PC-3 (cell line): ENCODE measurements at regions not wholly inside any gene's neighbourhood (a gene's known extent, or its start where the extent isn't known, plus 50 kb on each side); places are given as distances from the start of the nearest gene placed in this dataset.

Source experiments
- ATAC-seq: fragments of 200-7000 bp; cut with Tn5 transposase; 2 replicates; pipeline ENCODE4 v1.9.1; 2020; ENCODE audit warnings: mild to moderate bottlenecking, moderate library complexity
- BruUV-seq: library from RNA; stranded (reverse); fragments of 400-500 nt; replicated peaks from 2 replicates; lab custom pipeline; 2021; lab: Mats Ljungman, UMichigan
- CTCF ChIA-PET: fragments of 300-600 bp; sonication (Branson Sonifier 250); formaldehyde crosslinking; loops from one replicate; lab custom pipeline; 2022; ENCODE audit warnings: antibody characterized with exemption; lab: Charles Lee
- POLR2A ChIA-PET: fragments of 300-600 bp; sonication (Branson Sonifier 250); formaldehyde crosslinking; loops from one replicate; lab custom pipeline; 2022; ENCODE audit warnings: antibody characterized with exemption; ENCODE audit not compliant: unreplicated experiment; lab: Charles Lee
- DNase-seq: peaks from one replicate; pipeline ENCODE4 v3.0.0-alpha.2; 2015
- H2AFZ ChIP-seq: fragments of 300-600 bp; sonication (generic); 2 replicates; pipeline ENCODE4 v1.6.0; 2016; ENCODE audit warnings: antibody characterized with exemption, low read length
- H3F3A ChIP-seq: fragments of 300-600 bp; sonication (generic); one replicate; pipeline ENCODE4 v1.6.0; 2017; ENCODE audit warnings: antibody characterized with exemption, low read length, control low read depth, mild to moderate bottlenecking; ENCODE audit not compliant: unreplicated experiment
- H3K27ac ChIP-seq: fragments of 300-600 bp; sonication (generic); 2 replicates; pipeline ENCODE4 v1.5.1; 2016; ENCODE audit warnings: mild to moderate bottlenecking, low read length
- H3K27me3 ChIP-seq: fragments of 300-600 bp; sonication (generic); 2 replicates; pipeline ENCODE4 v1.6.1; 2016; ENCODE audit warnings: low read length, mixed read lengths
- H3K36me3 ChIP-seq: fragments of 300-600 bp; sonication (generic); 2 replicates; pipeline ENCODE4 v1.6.1; 2016; ENCODE audit warnings: low read depth, mixed run types, low read length, mixed read lengths
- H3K4me1 ChIP-seq: fragments of 300-600 bp; sonication (generic); 2 replicates; pipeline ENCODE4 v1.5.1; 2016; ENCODE audit warnings: low read length; ENCODE audit not compliant: insufficient read depth
- H3K4me2 ChIP-seq: fragments of 300-600 bp; sonication (generic); 2 replicates; pipeline ENCODE4 v1.6.0; 2016; ENCODE audit warnings: low read length
- H3K4me3 ChIP-seq: fragments of 300-600 bp; sonication (generic); 2 replicates; pipeline ENCODE4 v1.5.1; 2016; ENCODE audit warnings: mild to moderate bottlenecking, low read length, mixed read lengths
- H3K79me2 ChIP-seq: fragments of 300-600 bp; sonication (generic); 2 replicates; pipeline ENCODE4 v1.6.1; 2017; ENCODE audit warnings: low read length, mixed read lengths
- H3K9ac ChIP-seq: fragments of 300-600 bp; sonication (generic); 2 replicates; pipeline ENCODE4 v1.6.0; 2016; ENCODE audit warnings: mild to moderate bottlenecking, low read length
- H3K9me2 ChIP-seq: fragments of 300-600 bp; sonication (generic); replicated peaks from 2 replicates; pipeline ENCODE4 v1.6.1; 2016; ENCODE audit warnings: mixed run types, low read length, mixed read lengths
- H3K9me3 ChIP-seq: fragments of 300-600 bp; sonication (generic); 2 replicates; pipeline ENCODE4 v1.6.1; 2016; ENCODE audit warnings: low read length, mixed read lengths
- H4K20me1 ChIP-seq: fragments of 300-600 bp; sonication (generic); 2 replicates; pipeline ENCODE4 v1.6.1; 2016; ENCODE audit warnings: low read length, mixed read lengths
- EZH2 ChIP-seq: fragments of 300-600 bp; sonication (generic); IDR thresholded peaks from one replicate; pipeline ENCODE4 v1.6.1; 2017; ENCODE audit warnings: antibody characterized with exemption, mild to moderate bottlenecking, low read length; ENCODE audit not compliant: unreplicated experiment
- EZH2phosphoT487 ChIP-seq: fragments of 300-600 bp; sonication (generic); IDR thresholded peaks from 2 replicates; pipeline ENCODE4 v1.6.1; 2018; ENCODE audit warnings: mild to moderate bottlenecking, antibody characterized with exemption, low read length, borderline replicate concordance
- intact Hi-C: fragments of 100-400 bp; cut with micrococcal nuclease; formaldehyde crosslinking; loops from 2 replicates; pipeline ENCODE4 v1.9.0; 2023
- TF ChIP-seq, protein P1 (sequence below): fragments of 300-600 bp; sonication (generic); conservative IDR thresholded peaks from 2 replicates; pipeline ENCODE4 v1.5.1; 2017; ENCODE audit warnings: antibody characterized with exemption, low read depth, mild to moderate bottlenecking, low read length

DNA sequence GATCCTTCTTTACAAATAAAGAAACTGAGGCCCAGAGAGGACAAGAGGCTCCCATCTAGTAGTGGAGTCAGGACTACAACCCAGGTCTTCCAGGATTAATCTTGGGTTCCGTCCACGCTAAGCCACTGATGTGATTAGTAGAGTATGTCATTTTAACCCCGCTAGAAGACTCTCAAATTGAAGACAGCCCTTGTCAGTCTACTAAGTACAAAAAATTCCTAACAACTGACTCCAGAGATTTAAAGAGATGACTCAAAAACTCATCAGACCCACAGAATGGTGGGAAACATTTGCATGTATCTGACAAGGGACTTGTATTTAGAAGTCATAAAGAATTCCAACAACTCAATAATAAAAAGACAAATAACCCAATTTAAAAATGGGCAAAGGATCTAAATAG is 145.3 kb downstream of the CNTN3 start:
- ChIA-PET POLR2A (no interaction called here), CTCF (no interaction called here)
- H3K4me1 ChIP-seq = no peaks in the 10 kb centered on the region
- H2AFZ ChIP-seq = no peak overlapping the region
- no peak overlapping the region for H3K9ac ChIP-seq
- peaks cover 21% of the 10 kb centered on the region for H3K9me3 ChIP-seq
- H3K27me3 ChIP-seq = no peaks in the 10 kb centered on the region
- no peak overlapping the region for H3K4me3 ChIP-seq
- H3K27ac ChIP-seq = no peak overlapping the region
- H3F3A ChIP-seq = no peaks in the 10 kb centered on the region
- DNase-seq = no peak
- no peak overlapping the region for H3K4me2 ChIP-seq
- no peaks in the 10 kb centered on the region for H3K9me2 ChIP-seq
- ATAC-seq = no peak
- H4K20me1 ChIP-seq = no peaks in the 10 kb centered on the region
- TF ChIP-seq EZH2phosphoT487 (no peak), EZH2 (no peak)
- TF ChIP-seq, protein P1, sequence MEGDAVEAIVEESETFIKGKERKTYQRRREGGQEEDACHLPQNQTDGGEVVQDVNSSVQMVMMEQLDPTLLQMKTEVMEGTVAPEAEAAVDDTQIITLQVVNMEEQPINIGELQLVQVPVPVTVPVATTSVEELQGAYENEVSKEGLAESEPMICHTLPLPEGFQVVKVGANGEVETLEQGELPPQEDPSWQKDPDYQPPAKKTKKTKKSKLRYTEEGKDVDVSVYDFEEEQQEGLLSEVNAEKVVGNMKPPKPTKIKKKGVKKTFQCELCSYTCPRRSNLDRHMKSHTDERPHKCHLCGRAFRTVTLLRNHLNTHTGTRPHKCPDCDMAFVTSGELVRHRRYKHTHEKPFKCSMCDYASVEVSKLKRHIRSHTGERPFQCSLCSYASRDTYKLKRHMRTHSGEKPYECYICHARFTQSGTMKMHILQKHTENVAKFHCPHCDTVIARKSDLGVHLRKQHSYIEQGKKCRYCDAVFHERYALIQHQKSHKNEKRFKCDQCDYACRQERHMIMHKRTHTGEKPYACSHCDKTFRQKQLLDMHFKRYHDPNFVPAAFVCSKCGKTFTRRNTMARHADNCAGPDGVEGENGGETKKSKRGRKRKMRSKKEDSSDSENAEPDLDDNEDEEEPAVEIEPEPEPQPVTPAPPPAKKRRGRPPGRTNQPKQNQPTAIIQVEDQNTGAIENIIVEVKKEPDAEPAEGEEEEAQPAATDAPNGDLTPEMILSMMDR = no peak
- BruUV-seq = no TSS peak
- H3K36me3 ChIP-seq = no peaks in the 10 kb centered on the region
- no peaks in the 10 kb centered on the region for H3K79me2 ChIP-seq
- intact Hi-C loops = no loop called here

DNA sequence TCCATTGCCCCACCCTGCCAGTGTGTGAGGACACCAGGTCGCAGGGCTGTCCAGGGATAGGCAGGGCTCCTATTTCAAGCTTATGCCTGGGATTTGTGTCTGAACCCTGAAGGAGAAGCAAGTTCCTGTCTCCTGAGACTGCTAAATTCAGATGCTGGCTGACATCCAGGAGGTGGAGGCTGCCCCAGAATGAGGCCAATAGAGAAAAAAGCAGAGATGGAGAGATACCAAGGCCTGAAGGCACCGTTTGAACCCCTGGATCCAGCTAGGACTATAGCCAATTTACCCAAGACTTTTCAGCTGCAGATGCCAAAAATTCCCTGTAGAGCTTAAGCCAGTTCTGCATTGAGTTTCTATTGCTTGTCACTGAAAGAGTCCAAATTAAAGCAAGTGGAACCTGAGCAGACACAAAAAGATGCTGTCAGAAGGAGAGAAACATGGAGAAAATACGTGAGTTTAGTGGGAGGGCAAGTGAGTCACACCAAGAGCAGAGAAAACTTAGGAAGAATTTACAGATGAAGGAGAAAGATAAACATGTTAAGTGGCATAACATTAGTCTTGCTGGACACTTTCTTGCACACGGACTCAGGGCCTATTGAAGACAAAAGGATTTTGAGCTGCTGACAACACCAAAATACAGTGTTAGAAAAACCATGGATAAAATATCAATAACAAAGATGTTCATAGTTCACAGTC is 148.6 kb downstream of the CNTN3 start:
- Histone ChIP-seq H3F3A (no peaks in the 10 kb centered on the region), H2AFZ (no peak overlapping the region), H3K9me2 (no peaks in the 10 kb centered on the region), H3K9me3 (peaks cover 34% of the 10 kb centered on the region), H3K4me1 (no peaks in the 10 kb centered on the region), H4K20me1 (no peaks in the 10 kb centered on the region), H3K9ac (no peak overlapping the region), H3K36me3 (no peaks in the 10 kb centered on the region), H3K4me2 (no peak overlapping the region), H3K27me3 (no peaks in the 10 kb centered on the region), H3K4me3 (no peak overlapping the region), H3K79me2 (no peaks in the 10 kb centered on the region), H3K27ac (no peak overlapping the region)
- no TSS peak for BruUV-seq
- CTCF ChIA-PET = no interaction called here
- no peak for ATAC-seq
- no peak for TF ChIP-seq EZH2
- POLR2A ChIA-PET = no interaction called here
- intact Hi-C loops = no loop called here
- DNase-seq = no peak

DNA sequence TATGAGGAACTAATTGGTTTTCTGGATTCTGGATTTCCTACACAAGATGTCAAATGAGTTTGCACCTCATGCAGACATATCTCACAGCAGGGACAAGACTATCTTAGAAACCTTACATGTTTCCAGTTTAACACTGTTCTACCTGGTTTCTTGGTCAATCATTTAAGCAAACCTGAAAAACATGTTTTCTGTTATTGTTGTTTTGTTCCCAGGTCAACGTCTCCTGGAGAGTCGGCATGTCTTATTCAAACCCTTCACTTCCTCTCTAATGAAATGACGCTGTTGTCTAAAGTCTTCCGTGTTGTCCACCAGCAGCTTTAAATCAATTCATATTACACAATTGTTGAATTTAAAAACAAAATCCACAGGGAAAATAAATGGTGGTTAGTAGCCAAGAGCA is 150.9 kb downstream of the CNTN3 start:
- H3K36me3 ChIP-seq = no peaks in the 10 kb centered on the region
- no peak overlapping the region for H3K4me3 ChIP-seq
- DNase-seq (no peak), ATAC-seq (no peak)
- ChIA-PET CTCF (no interaction called here), POLR2A (no interaction called here)
- H3K9me2 ChIP-seq = no peaks in the 10 kb centered on the region
- H3K9me3 ChIP-seq = peaks cover 34% of the 10 kb centered on the region
- no TSS peak for BruUV-seq
- no peaks in the 10 kb centered on the region for H3F3A ChIP-seq
- intact Hi-C loops = no loop called here
- no peaks in the 10 kb centered on the region for H3K79me2 ChIP-seq
- H3K4me2 ChIP-seq = no peak overlapping the region
- no peaks in the 10 kb centered on the region for H4K20me1 ChIP-seq
- TF ChIP-seq EZH2 (no peak), EZH2phosphoT487 (no peak)
- TF ChIP-seq, protein P1 = no peak
- H3K4me1 ChIP-seq = no peaks in the 10 kb centered on the region
- H3K27ac ChIP-seq = no peak overlapping the region
- H3K9ac ChIP-seq = no peak overlapping the region
- H3K27me3 ChIP-seq = no peaks in the 10 kb centered on the region
- no peak overlapping the region for H2AFZ ChIP-seq
